Suprapubic skin (tissue), 4 donors: ENCODE measurements at regions not wholly inside any gene's neighbourhood (a gene's known extent, or its start where the extent isn't known, plus 50 kb on each side); places are given as distances from the start of the nearest gene placed in this dataset.
"Not testable (repeated sequence)": the region's sequence is repeated elsewhere in the genome, so short reads cannot be mapped to it uniquely, and the experiment has no call there.

ENCODE experiments used
- DNase-seq, 2 donors: peaks; one replicate each; pipeline ENCODE4 v3.0.0-alpha.2; 2019; ENCODE audit warnings: low spot score in 2 of 2
- H3K27ac ChIP-seq: fragments of 200-600 bp; sonication (generic); one replicate; pipeline ENCODE4 v1.5.1; 2019
- H3K27me3 ChIP-seq: fragments of 200-600 bp; sonication (generic); one replicate; pipeline ENCODE4 v1.5.1; 2019
- H3K36me3 ChIP-seq: fragments of 200-600 bp; sonication (generic); one replicate; pipeline ENCODE4 v1.5.1; 2019
- H3K4me1 ChIP-seq: fragments of 200-600 bp; sonication (generic); one replicate; pipeline ENCODE4 v1.5.1; 2019
- H3K4me3 ChIP-seq: fragments of 200-600 bp; sonication (generic); one replicate; pipeline ENCODE4 v1.5.1; 2019; ENCODE audit warnings: mild to moderate bottlenecking
- H3K9me3 ChIP-seq: fragments of 200-600 bp; sonication (generic); one replicate; pipeline ENCODE4 v1.5.1; 2019
- EP300 ChIP-seq: sonication (generic); formaldehyde crosslinking; IDR thresholded peaks from one replicate; pipeline ENCODE4 v1.6.1; 2017; ENCODE audit warnings: antibody characterized with exemption
- POLR2A ChIP-seq, 2 donors: fragments of 450-650 bp; IDR thresholded peaks; one replicate each; pipeline ENCODE4 v1.6.1; 2017; ENCODE audit warnings: antibody characterized with exemption in 2 of 2, mild to moderate bottlenecking in 2 of 2, moderate library complexity in 2 of 2
- POLR2AphosphoS5 ChIP-seq, 3 donors: sonication (generic); formaldehyde crosslinking; IDR thresholded peaks; one replicate each; pipeline ENCODE4 v1.6.1; 2017; ENCODE audit warnings: antibody characterized with exemption in 3 of 3
- WGBS: methylation state at CpG from one replicate; pipeline ENCODE4 v1.1.5; 2018; 5-methylcytosine and 5-hydroxymethylcytosine counted together
- TF ChIP-seq, protein P1 (sequence below), 2 donors: fragments of 200-600 bp in 1 of 2; fragments of 450-650 bp in 1 of 2; sonication (generic) in 1 of 2; IDR thresholded peaks; one replicate each; pipeline ENCODE4 v1.5.1; 2016 to 2019; ENCODE audit warnings: antibody characterized with exemption in 2 of 2, mild to moderate bottlenecking in 1 of 2, moderate library complexity in 1 of 2

- TF ChIP-seq POLR2A (IDR thresholded peaks at IDR 0.05) = no peak
- TF ChIP-seq, protein P1, sequence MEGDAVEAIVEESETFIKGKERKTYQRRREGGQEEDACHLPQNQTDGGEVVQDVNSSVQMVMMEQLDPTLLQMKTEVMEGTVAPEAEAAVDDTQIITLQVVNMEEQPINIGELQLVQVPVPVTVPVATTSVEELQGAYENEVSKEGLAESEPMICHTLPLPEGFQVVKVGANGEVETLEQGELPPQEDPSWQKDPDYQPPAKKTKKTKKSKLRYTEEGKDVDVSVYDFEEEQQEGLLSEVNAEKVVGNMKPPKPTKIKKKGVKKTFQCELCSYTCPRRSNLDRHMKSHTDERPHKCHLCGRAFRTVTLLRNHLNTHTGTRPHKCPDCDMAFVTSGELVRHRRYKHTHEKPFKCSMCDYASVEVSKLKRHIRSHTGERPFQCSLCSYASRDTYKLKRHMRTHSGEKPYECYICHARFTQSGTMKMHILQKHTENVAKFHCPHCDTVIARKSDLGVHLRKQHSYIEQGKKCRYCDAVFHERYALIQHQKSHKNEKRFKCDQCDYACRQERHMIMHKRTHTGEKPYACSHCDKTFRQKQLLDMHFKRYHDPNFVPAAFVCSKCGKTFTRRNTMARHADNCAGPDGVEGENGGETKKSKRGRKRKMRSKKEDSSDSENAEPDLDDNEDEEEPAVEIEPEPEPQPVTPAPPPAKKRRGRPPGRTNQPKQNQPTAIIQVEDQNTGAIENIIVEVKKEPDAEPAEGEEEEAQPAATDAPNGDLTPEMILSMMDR (IDR thresholded peaks at IDR 0.05) = no peak
- H3K9me3 ChIP-seq = no peaks in the 10 kb centered on the region
- WGBS = 60% methylated on average over 13 of the region's 13 CpGs
- no peak overlapping the region for H3K4me3 ChIP-seq
- H3K4me1 ChIP-seq = peaks cover 3% of the 10 kb centered on the region
- no peak overlapping the region for H3K27ac ChIP-seq
- no peaks in the 10 kb centered on the region for H3K36me3 ChIP-seq
- no peak for DNase-seq
- peaks cover 3% of the 10 kb centered on the region for H3K27me3 ChIP-seq
Observed at GRCh38 chr10:118811675-118812392, 57.1 kb upstream of the CACUL1 start.

DNA sequence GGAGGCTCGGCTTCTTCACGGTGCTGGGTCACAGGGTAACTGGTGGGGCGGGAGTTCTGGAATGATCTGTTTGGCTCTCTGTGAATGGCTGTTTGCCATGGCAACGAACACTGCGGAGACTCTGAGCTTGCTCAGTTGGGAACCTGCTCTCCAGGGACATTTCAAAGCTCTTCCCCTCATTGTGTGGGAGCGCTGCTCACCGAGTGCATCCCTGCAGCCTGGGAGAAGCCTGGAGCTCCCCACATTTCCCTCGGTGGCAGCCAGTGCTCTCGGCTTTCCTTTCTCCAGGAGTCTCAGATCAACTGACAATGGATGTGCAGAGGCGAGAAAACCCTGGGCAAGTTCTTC, 57.6 kb upstream of the CACUL1 start:
- H3K27me3 ChIP-seq = peaks cover 3% of the 10 kb centered on the region
- no peak overlapping the region for H3K4me3 ChIP-seq
- TF ChIP-seq, protein P1 (IDR thresholded peaks at IDR 0.05) = no peak
- TF ChIP-seq EP300 (no peak), POLR2AphosphoS5 (IDR thresholded peaks at IDR 0.05) (no peak), POLR2A (IDR thresholded peaks at IDR 0.05) (no peak)
- peaks cover 6% of the 10 kb centered on the region for H3K4me1 ChIP-seq
- no peak overlapping the region for H3K27ac ChIP-seq
- H3K9me3 ChIP-seq = no peaks in the 10 kb centered on the region
- no peak for DNase-seq
- no peaks in the 10 kb centered on the region for H3K36me3 ChIP-seq
- 32% methylated on average over 9 of the region's 10 CpGs for WGBS

DNA sequence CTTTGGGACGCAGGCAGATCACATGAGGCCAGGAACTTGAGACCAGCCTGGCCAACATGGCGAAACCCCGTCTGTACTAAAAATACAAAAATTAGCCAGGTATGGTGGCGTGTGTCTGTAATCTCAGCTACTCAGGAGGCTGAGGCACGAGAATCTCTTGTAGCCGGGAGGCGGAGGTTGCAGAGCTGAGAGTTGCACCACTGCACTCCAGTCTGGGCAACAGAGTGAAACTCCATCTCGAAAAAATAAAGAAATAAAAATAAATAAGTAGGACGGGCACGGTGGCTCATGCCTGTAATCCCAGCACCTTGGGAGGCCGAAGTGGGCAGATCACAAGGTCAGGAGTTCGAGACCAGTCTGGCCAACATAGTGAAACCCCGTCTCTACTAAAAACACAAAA, 58.2 kb upstream of the CACUL1 start:
- not testable (repeated sequence) for DNase-seq, H3K36me3 ChIP-seq, H3K4me3 ChIP-seq, H3K27me3 ChIP-seq, H3K9me3 ChIP-seq, H3K27ac ChIP-seq, H3K4me1 ChIP-seq
- 92% methylated on average over 13 of the region's 13 CpGs for WGBS

DNA sequence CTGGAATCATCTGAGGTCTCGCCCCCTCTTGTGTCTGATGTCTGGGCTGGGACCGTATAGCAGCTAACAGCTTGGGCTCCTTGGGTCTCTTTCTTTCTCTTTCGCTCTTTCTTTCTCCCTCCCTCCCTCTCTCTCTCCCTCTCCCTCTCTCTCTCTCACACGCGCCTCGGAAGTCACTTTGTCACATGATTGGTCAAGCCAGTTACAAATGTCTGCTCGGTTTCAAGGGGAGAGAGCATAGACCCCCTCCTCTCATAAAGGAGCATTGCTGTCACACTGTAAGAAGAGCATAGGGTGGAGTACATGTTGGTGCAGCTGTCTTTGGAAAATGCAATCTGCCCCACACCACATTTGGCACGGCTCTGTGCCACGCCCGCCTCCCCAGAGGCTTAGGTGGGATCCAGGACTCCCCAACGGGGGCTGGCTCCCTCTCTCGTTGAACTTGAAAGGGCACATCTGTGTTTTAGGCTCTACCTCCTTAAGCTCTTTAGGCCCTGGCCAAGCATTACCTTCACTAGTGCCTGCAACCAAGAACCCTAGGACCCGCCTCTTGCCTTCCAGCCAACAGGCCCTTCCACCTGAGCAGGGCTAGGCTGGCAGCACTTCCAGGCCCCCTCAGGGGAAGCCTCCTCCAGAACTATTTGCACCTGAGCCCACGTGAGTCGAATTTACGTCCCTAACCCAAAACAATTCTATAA, 61.9 kb upstream of the CACUL1 start:
- DNase-seq = no peak
- Histone ChIP-seq H3K27ac (no peak overlapping the region), H3K36me3 (no peaks in the 10 kb centered on the region), H3K4me3 (no peak overlapping the region), H3K4me1 (peaks cover 6% of the 10 kb centered on the region), H3K9me3 (no peaks in the 10 kb centered on the region), H3K27me3 (peaks cover 3% of the 10 kb centered on the region)
- 58% methylated on average over 16 of the region's 16 CpGs for WGBS
- TF ChIP-seq POLR2AphosphoS5 (IDR thresholded peaks at IDR 0.05) (no peak), EP300 (no peak), POLR2A (IDR thresholded peaks at IDR 0.05) (no peak)
- TF ChIP-seq, protein P1 (IDR thresholded peaks at IDR 0.05) = no peak

DNA sequence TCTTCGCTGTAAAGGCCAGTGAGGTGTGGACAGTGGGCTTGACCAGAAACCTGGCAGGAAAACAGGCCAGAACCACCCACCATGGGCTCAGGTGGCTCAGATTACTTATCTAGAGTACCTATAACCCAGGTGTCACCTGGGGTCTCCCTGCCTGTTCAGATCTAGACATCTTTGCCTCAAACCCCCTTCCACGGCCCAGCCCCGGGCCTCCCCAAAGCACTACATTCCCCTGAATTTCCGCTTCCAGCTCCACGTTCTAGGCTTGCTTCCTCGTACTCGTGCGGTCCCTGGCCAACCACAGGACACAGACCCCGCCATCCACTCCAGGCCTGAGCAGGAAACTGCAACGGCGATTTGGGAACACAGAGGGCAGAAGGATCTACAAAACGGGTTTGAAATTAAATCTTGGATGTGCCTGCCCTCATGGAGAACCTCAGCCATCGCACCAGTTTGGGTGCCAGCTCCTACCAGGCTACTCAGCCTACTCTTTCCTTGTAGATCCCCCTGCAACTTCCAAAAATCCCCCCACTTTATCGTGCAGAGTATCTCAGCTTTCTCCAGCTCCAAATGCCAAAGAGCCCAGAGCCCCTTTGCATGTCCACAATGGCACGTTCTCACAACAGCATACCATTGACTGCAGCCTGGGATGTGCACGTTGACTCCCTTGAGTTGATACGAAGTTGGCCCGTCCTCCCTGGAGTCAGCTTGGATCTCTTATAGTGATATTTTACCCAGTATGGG, 62.7 kb upstream of the CACUL1 start:
- WGBS = 92% methylated on average over 18 of the region's 18 CpGs
- DNase-seq = no peak
- Histone ChIP-seq H3K27ac (no peak overlapping the region), H3K9me3 (no peaks in the 10 kb centered on the region), H3K4me3 (no peak overlapping the region), H3K36me3 (no peaks in the 10 kb centered on the region), H3K27me3 (peaks cover 3% of the 10 kb centered on the region), H3K4me1 (peaks cover 6% of the 10 kb centered on the region)
- TF ChIP-seq, protein P1 (IDR thresholded peaks at IDR 0.05) = no peak
- TF ChIP-seq POLR2AphosphoS5 (IDR thresholded peaks at IDR 0.05) (no peak), EP300 (no peak), POLR2A (IDR thresholded peaks at IDR 0.05) (no peak)
